GM12872 (cell line): ENCODE measurements at regions not wholly inside any gene's neighbourhood (a gene's known extent, or its start where the extent isn't known, plus 50 kb on each side); places are given as distances from the start of the nearest gene placed in this dataset.

ENCODE experiments used
- TF ChIP-seq, protein P1 (sequence below): IDR thresholded peaks from 3 replicates; pipeline ENCODE4 v1.5.1; 2011; ENCODE audit warnings: low read depth, mild to moderate bottlenecking, low read length, moderate library complexity; ENCODE audit not compliant: insufficient read depth

DNA sequence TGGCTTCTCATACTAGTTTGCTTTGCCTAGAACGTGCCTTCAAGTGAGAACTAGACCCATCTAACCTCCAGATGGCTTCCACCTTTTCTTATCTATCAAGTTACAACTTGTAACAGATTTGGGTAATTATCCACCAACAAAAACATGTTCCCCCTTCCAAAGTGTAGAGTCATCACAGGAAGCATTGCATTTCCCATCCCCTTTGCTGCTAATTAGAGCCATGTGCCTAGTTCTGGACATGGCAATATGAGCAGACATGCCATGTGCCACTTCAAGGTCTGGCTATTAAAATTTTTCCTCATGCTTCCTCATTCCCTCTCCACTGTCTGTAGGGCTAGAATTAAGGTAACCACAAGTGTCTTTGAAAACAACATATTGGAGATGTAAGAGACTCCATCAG lies 814.4 kb downstream of the TENT5A start:
- TF ChIP-seq, protein P1, sequence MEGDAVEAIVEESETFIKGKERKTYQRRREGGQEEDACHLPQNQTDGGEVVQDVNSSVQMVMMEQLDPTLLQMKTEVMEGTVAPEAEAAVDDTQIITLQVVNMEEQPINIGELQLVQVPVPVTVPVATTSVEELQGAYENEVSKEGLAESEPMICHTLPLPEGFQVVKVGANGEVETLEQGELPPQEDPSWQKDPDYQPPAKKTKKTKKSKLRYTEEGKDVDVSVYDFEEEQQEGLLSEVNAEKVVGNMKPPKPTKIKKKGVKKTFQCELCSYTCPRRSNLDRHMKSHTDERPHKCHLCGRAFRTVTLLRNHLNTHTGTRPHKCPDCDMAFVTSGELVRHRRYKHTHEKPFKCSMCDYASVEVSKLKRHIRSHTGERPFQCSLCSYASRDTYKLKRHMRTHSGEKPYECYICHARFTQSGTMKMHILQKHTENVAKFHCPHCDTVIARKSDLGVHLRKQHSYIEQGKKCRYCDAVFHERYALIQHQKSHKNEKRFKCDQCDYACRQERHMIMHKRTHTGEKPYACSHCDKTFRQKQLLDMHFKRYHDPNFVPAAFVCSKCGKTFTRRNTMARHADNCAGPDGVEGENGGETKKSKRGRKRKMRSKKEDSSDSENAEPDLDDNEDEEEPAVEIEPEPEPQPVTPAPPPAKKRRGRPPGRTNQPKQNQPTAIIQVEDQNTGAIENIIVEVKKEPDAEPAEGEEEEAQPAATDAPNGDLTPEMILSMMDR, result no peak

DNA sequence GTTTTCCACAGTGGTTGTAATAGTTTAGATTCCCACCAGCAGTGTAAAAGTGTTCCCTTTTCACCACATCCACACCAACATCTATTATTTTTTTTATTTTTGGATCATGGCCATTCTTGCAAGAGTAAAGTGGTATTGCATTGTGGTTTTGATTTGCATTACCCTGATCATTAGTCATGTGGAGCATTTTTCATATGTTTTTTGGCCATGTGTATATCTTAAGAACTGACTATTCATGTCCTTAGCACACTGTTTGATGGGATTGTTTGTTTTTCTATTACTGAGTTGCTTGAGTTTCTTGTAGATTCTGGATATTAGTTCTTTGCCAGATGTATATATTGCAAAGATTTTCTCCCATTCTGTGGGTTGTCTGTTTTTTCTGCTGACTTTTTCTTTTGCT lies 820.1 kb downstream of the TENT5A start:
- TF ChIP-seq, protein P1, result no peak

- TF ChIP-seq, protein P1, result no peak
Observed at GRCh38 chr6:80930376-80930775, 822.1 kb downstream of the TENT5A start.

DNA sequence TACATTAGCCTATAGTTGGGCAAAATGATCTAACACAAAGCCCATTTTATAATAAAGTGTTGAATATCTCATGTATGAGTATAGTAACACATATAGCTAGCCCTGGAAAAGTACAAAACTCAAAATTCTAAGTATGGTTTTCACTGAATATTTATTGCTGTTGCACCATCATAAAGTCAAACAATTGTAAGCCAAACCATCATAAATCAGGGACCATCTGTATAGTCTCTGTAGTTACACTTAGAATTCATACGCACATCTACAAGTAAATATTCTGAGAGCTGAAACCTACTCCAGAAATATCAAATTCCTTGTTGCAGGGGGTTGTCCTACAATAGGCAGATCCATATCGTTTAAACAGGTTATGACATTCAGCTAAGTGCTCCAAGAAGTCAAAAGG lies 817.3 kb downstream of the BCKDHB start:
- TF ChIP-seq, protein P1, result no peak

DNA sequence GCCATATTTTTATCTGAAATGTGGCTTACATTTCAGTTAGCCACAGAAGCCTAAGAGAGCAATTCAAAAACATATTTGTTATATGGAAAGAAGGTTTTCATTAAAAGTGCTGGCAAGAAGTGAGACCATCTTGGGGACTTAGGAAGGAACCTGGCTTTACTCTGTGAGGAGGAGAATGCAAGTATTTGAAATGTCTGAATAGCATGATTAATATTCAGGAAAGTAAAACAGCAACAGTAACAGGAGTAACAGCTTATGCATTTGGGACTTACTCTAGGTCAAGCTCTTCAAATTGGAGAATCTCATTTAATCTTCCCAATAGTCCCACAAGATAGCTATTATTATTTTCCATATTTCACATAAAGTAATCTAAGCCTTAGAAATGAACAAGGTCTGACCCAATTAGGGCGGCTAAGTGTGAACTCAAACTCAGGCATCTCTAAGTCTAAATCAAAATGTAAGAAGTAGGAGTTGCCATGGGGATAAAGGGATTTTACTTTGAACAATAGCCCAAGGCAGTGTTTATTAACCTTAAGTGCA lies 816.5 kb downstream of the BCKDHB start:
- TF ChIP-seq, protein P1, result no peak

DNA sequence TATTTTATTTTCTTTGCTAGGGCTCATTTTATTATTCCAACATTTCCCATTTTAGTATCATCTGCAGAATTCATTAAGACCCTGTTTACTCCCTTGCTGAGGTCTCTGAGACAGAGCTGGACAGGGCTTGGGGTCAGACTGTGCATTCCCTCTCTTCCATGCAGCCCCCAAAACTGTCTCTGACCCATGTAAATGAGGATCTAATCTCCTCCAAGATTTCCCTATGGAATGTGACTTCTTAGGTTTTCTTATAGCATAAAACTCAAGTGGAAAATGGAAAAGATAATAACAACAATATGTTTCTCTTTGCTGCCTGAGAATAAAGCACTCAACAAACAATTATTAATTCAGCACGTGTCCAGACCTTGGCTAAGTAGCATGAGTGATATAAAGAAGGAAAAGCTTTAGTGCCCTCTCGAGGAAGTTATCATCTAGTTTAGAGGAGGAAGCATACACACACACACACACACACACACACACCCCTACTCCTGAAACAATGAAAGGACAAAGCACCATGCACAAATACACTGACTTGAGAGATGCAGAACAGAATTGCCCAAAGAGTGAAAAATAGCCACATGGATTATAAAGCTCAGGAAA lies 815.5 kb downstream of the BCKDHB start:
- TF ChIP-seq, protein P1, result no peak

GRCh38 chr6:80907831-80908230 lies 801.4 kb downstream of the BCKDHB start:
- TF ChIP-seq, protein P1, result no peak
